ENCODE measurements at regions not wholly inside any gene's neighbourhood (a gene's known extent, or its start where the extent isn't known, plus 50 kb on each side); places are given as distances from the start of the nearest gene placed in this dataset.

GRCh38 chr2:9083287-9083686 is 79.8 kb upstream of the MBOAT2 start:
- Histone ChIP-seq H4K20me1 (ENCODE audit: low read depth, low read length) (no peaks in the 10 kb centered on the region), H3K79me2 (ENCODE audit: insufficient read depth, low read length) (no peaks in the 10 kb centered on the region), H3K27ac (ENCODE audit: low read depth, low read length) (no peak overlapping the region), H3K36me3 (ENCODE audit: low read length) (no peaks in the 10 kb centered on the region), H3F3A (ENCODE audit: insufficient read depth) (no peaks in the 10 kb centered on the region), H3K9me2 (replicated peaks; ENCODE audit: insufficient read depth, low read length) (no peaks in the 10 kb centered on the region), H2AFZ (ENCODE audit: low read depth, low read length, severe bottlenecking) (no peak overlapping the region), H3K4me3 (ENCODE audit: insufficient read depth, low read length, poor library complexity, severe bottlenecking) (no peak overlapping the region), H3K9ac (ENCODE audit: low read length) (no peak overlapping the region), H3K4me2 (ENCODE audit: low read depth, low read length, poor library complexity, severe bottlenecking) (no peak overlapping the region), H3K27me3 (ENCODE audit: low read length) (no peaks in the 10 kb centered on the region), H3K9me3 (ENCODE audit: insufficient read depth, low read length) (no peaks in the 10 kb centered on the region)
- TF ChIP-seq CTCF (IDR thresholded peaks at IDR 0.05; ENCODE audit: insufficient read depth, low read length, poor library complexity, severe bottlenecking) (no peak), EZH2phosphoT487 (conservative IDR thresholded peaks at IDR 0.05; ENCODE audit: low read length) (no peak)

DNA sequence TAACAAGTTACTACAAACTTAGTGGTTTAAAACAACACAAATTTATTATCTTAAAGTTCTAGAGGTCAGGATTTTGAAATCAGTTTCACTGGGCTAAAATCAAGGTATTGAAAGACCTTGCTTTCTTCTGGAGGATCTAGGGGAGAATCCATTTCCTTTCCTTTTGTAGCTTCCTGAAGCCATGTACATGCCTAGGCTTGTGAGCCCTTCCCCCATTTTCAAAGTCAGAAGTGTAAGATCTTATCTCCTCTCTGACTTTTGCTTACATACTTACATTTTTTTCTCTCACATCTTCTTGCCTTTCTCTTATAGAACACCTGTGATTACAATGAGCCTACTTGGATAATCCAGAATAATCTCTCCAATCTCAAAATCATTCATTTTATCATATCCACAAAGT is 78.7 kb upstream of the MBOAT2 start:
- Histone ChIP-seq H3K9ac (ENCODE audit: low read length) (no peak overlapping the region), H3K4me3 (ENCODE audit: insufficient read depth, low read length, poor library complexity, severe bottlenecking) (no peak overlapping the region), H3K9me3 (ENCODE audit: insufficient read depth, low read length) (no peaks in the 10 kb centered on the region), H4K20me1 (ENCODE audit: low read depth, low read length) (no peaks in the 10 kb centered on the region), H3F3A (ENCODE audit: insufficient read depth) (no peaks in the 10 kb centered on the region), H3K4me2 (ENCODE audit: low read depth, low read length, poor library complexity, severe bottlenecking) (no peak overlapping the region), H2AFZ (ENCODE audit: low read depth, low read length, severe bottlenecking) (no peak overlapping the region), H3K36me3 (ENCODE audit: low read length) (no peaks in the 10 kb centered on the region), H3K9me2 (replicated peaks; ENCODE audit: insufficient read depth, low read length) (no peaks in the 10 kb centered on the region), H3K79me2 (ENCODE audit: insufficient read depth, low read length) (no peaks in the 10 kb centered on the region), H3K27ac (ENCODE audit: low read depth, low read length) (no peak overlapping the region), H3K27me3 (ENCODE audit: low read length) (no peaks in the 10 kb centered on the region)
- TF ChIP-seq CTCF (IDR thresholded peaks at IDR 0.05; ENCODE audit: insufficient read depth, low read length, poor library complexity, severe bottlenecking) (no peak), EZH2phosphoT487 (conservative IDR thresholded peaks at IDR 0.05; ENCODE audit: low read length) (no peak)

DNA sequence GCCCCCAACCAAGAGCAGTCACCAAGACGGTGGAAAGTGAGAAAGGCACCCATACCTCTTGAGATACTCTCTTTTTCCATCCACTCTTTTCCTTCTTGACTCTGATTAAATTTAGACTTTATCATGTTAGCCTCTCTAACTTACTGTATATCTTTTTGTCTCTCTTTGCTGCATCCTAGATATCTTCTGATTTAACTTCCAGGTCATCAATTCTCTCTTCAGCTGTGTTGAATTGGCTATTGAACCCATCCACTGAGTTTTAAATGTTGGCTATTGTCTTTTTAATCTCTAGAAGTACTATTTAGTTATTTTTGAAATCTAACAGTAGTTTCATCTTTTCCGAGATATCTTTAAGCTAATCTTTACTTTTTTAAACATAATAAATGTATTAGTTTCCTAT is 78.3 kb upstream of the MBOAT2 start:
- H3K4me2 ChIP-seq (ENCODE audit: low read depth, low read length, poor library complexity, severe bottlenecking), result no peak overlapping the region
- H3K27ac ChIP-seq (ENCODE audit: low read depth, low read length), result no peak overlapping the region
- H3K27me3 ChIP-seq (ENCODE audit: low read length), result no peaks in the 10 kb centered on the region
- no peaks in the 10 kb centered on the region for H3F3A ChIP-seq (ENCODE audit: insufficient read depth)
- H4K20me1 ChIP-seq (ENCODE audit: low read depth, low read length), result no peaks in the 10 kb centered on the region
- no peaks in the 10 kb centered on the region for H3K36me3 ChIP-seq (ENCODE audit: low read length)
- no peaks in the 10 kb centered on the region for H3K79me2 ChIP-seq (ENCODE audit: insufficient read depth, low read length)
- H3K9me2 ChIP-seq (replicated peaks; ENCODE audit: insufficient read depth, low read length), result no peaks in the 10 kb centered on the region
- H2AFZ ChIP-seq (ENCODE audit: low read depth, low read length, severe bottlenecking), result no peak overlapping the region
- H3K4me3 ChIP-seq (ENCODE audit: insufficient read depth, low read length, poor library complexity, severe bottlenecking), result no peak overlapping the region
- H3K9ac ChIP-seq (ENCODE audit: low read length), result no peak overlapping the region
- no peak for TF ChIP-seq CTCF (IDR thresholded peaks at IDR 0.05; ENCODE audit: insufficient read depth, low read length, poor library complexity, severe bottlenecking)
- no peak for TF ChIP-seq EZH2phosphoT487 (conservative IDR thresholded peaks at IDR 0.05; ENCODE audit: low read length)
- H3K9me3 ChIP-seq (ENCODE audit: insufficient read depth, low read length), result no peaks in the 10 kb centered on the region

DNA sequence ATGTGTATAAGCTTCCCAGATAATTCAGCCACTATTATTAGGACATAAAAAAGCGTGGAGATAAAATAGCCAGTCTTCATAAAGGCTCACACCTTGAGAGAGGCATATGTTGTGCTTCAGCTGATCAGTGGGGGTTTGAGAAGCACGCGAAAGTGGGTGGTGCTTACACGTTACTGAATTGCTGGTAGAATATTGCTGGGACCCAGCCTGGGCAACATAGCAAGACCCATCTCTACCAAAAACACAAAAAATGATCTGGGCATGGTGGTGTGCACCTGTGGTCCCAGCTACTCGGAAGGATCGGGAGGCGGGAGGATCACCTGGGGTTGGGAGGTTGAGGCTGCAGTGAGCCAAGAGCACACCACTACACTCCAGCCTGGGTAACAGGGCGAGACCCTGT is 74.9 kb upstream of the MBOAT2 start:
- Histone ChIP-seq H2AFZ (ENCODE audit: low read depth, low read length, severe bottlenecking) (no peak overlapping the region), H3K9ac (ENCODE audit: low read length) (no peak overlapping the region), H3F3A (ENCODE audit: insufficient read depth) (no peaks in the 10 kb centered on the region), H3K4me3 (ENCODE audit: insufficient read depth, low read length, poor library complexity, severe bottlenecking) (no peak overlapping the region), H3K4me2 (ENCODE audit: low read depth, low read length, poor library complexity, severe bottlenecking) (no peak overlapping the region), H3K79me2 (ENCODE audit: insufficient read depth, low read length) (no peaks in the 10 kb centered on the region), H3K9me2 (replicated peaks; ENCODE audit: insufficient read depth, low read length) (no peaks in the 10 kb centered on the region), H4K20me1 (ENCODE audit: low read depth, low read length) (no peaks in the 10 kb centered on the region), H3K27me3 (ENCODE audit: low read length) (no peaks in the 10 kb centered on the region), H3K36me3 (ENCODE audit: low read length) (no peaks in the 10 kb centered on the region), H3K27ac (ENCODE audit: low read depth, low read length) (no peak overlapping the region), H3K9me3 (ENCODE audit: insufficient read depth, low read length) (no peaks in the 10 kb centered on the region)
- TF ChIP-seq EZH2phosphoT487 (conservative IDR thresholded peaks at IDR 0.05; ENCODE audit: low read length) (no peak), CTCF (IDR thresholded peaks at IDR 0.05; ENCODE audit: insufficient read depth, low read length, poor library complexity, severe bottlenecking) (no peak)
